LNCaP clone FGC (cell line): ENCODE measurements at regions not wholly inside any gene's neighbourhood (a gene's known extent, or its start where the extent isn't known, plus 50 kb on each side); places are given as distances from the start of the nearest gene placed in this dataset.
"Not testable (repeated sequence)": the region's sequence is repeated elsewhere in the genome, so short reads cannot be mapped to it uniquely, and the experiment has no call there.

ENCODE experiments used
- DNase-seq: peaks from one replicate; pipeline ENCODE4 v3.0.0-alpha.2; 2011; ENCODE audit warnings: low read depth
- H3K4me3 ChIP-seq: 2 replicates; pipeline ENCODE4 v1.5.1; 2011; ENCODE audit warnings: mild to moderate bottlenecking, low read depth, low read length, control low read depth
- CTCF ChIP-seq: IDR thresholded peaks from 2 replicates; pipeline ENCODE4 v1.5.1; 2012; ENCODE audit warnings: mild to moderate bottlenecking; ENCODE audit not compliant: control insufficient read depth, insufficient read depth; ENCODE audit errors: extremely low read depth

DNA sequence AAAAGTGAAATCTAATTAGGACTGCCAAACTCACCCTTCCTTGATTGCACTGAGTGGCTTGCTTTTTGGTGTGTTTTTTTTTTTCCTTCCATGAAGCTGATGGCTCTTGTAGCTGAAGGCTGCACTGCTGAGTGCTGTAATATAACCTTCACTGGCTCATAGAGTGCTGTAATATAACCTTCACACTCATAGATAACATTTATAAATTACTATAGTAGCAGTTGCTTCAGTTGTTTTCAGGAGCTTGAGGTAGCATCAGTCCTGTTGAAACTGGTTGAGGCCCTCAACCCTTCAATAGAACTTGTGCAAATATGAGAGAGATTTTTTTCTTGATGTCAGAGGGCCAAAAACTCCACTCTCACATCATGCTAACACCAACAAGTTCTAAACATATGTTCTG, 404.9 kb upstream of the MBL2 start:
- no peak for TF ChIP-seq CTCF
- no peak overlapping the region for H3K4me3 ChIP-seq
- DNase-seq, result no peak

GRCh38 chr10:53166325-53166724, 393.7 kb upstream of the MBL2 start:
- H3K4me3 ChIP-seq, result no peak overlapping the region
- DNase-seq, result no peak
- TF ChIP-seq CTCF, result no peak

GRCh38 chr10:53162856-53163255, 390.3 kb upstream of the MBL2 start:
- no peak overlapping the region for H3K4me3 ChIP-seq
- TF ChIP-seq CTCF, result no peak
- no peak for DNase-seq

- H3K4me3 ChIP-seq, result no peak overlapping the region
- TF ChIP-seq CTCF, result no peak
- DNase-seq, result no peak
Observed at GRCh38 chr10:53161231-53161630, 388.6 kb upstream of the MBL2 start.

GRCh38 chr10:53155674-53156073, 383.1 kb upstream of the MBL2 start:
- H3K4me3 ChIP-seq, DNase-seq: not testable (repeated sequence)

- TF ChIP-seq CTCF, result no peak
- H3K4me3 ChIP-seq, result no peak overlapping the region
- no peak for DNase-seq
Observed at GRCh38 chr10:53153831-53154230, 381.2 kb upstream of the MBL2 start.

DNA sequence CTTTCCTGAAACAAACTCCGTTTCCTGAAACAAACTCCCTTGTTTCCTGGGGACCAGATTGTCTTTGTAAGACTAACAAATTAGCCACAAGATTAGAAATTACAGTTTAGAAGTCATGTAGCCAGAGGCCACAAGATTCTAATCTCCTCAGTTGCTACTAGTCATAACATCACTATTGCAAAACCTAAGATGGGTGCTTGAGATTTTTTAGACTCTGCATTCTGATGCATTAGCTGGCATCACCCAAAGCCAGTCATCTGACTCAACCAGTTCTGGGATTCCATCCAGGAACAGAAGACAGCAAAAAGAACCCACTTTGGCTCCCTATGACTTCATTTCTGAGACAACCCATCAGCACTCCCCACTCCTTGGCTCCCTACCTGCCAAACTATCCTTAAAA, 367.9 kb upstream of the MBL2 start:
- DNase-seq, result no peak
- H3K4me3 ChIP-seq, result no peak overlapping the region
- TF ChIP-seq CTCF, result no peak

DNA sequence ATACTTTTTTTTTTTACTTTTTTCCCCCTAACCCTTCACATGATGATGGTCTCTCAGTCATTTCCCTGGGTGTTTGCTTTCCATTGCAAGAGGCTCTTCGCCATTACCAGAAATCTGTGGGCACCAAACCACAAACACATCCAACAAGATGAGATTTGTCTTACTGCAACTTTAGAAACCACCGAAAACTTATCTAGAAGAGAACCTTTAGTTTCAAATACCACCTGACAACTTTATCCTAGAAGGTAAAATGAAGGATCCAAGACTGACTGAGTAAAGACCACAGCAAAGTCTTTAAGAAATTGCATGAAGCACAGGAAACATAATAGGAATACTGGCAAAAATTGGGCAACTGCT, 363.3 kb upstream of the MBL2 start:
- no peak for DNase-seq
- no peak overlapping the region for H3K4me3 ChIP-seq
- no peak for TF ChIP-seq CTCF
